Hepatocyte (in vitro differentiated cells): ENCODE measurements at regions not wholly inside any gene's neighbourhood (a gene's known extent, or its start where the extent isn't known, plus 50 kb on each side); places are given as distances from the start of the nearest gene placed in this dataset.

Source experiments
- CTCF ChIP-seq: fragments of 200-600 bp; sonication (generic); IDR thresholded peaks from 2 replicates; pipeline ENCODE4 v1.5.1; 2016; ENCODE audit warnings: antibody characterized with exemption, mild to moderate bottlenecking; ENCODE audit not compliant: poor library complexity
- EZH2phosphoT487 ChIP-seq: fragments of 200-600 bp; sonication (generic); IDR thresholded peaks from one replicate; pipeline ENCODE4 v1.6.1; 2018; ENCODE audit warnings: antibody characterized with exemption, mild to moderate bottlenecking, low read depth, moderate library complexity; ENCODE audit not compliant: unreplicated experiment, severe bottlenecking

GRCh38 chr12:126061777-126062176, 996.5 kb downstream of the AACS start:
- TF ChIP-seq CTCF (no peak), EZH2phosphoT487 (no peak)
